GM18909 (cell line): ENCODE measurements at regions not wholly inside any gene's neighbourhood (a gene's known extent, or its start where the extent isn't known, plus 50 kb on each side); places are given as distances from the start of the nearest gene placed in this dataset.

Source experiments
- ATAC-seq: cut with Tn5 transposase; IDR thresholded peaks from one replicate; pipeline ENCODE4 v1.9.1; 2021; ENCODE audit warnings: mild to moderate bottlenecking; ENCODE audit not compliant: unreplicated experiment, poor library complexity

GRCh38 chr2:223541546-223541945 lies 60.6 kb downstream of the SCG2 start:
- ATAC-seq, result no peak

GRCh38 chr2:223542501-223542900 lies 59.7 kb downstream of the SCG2 start:
- ATAC-seq, result no peak

- no peak for ATAC-seq
Observed at GRCh38 chr2:223545406-223545805, 56.8 kb downstream of the SCG2 start.

GRCh38 chr2:223545830-223546229 lies 56.3 kb downstream of the SCG2 start:
- no peak for ATAC-seq
